ENCODE measurements at regions not wholly inside any gene's neighbourhood (a gene's known extent, or its start where the extent isn't known, plus 50 kb on each side); places are given as distances from the start of the nearest gene placed in this dataset.
"Not testable (repeated sequence)": the region's sequence is repeated elsewhere in the genome, so short reads cannot be mapped to it uniquely, and the experiment has no call there.

GRCh38 chr12:114616081-114616480 lies 67.9 kb downstream of the TBX3 start:
- no peak for DNase-seq
- Mint-ChIP-seq H3K36me3 (no peaks in the 10 kb centered on the region), H3K9me3 (peaks cover 16% of the 10 kb centered on the region), H3K27me3 (no peaks in the 10 kb centered on the region), H3K27ac (no peak overlapping the region), H3K4me3 (no peak overlapping the region), H3K4me1 (no peaks in the 10 kb centered on the region)

- Mint-ChIP-seq H3K4me1 (no peaks in the 10 kb centered on the region), H3K27ac (no peak overlapping the region), H3K9me3 (peaks cover 16% of the 10 kb centered on the region), H3K36me3 (no peaks in the 10 kb centered on the region), H3K27me3 (peaks cover 7% of the 10 kb centered on the region), H3K4me3 (no peak overlapping the region)
- no peak for DNase-seq
Measured at GRCh38 chr12:114614040-114614439, 69.9 kb downstream of the TBX3 start.

GRCh38 chr12:114612062-114612461 lies 71.9 kb downstream of the TBX3 start:
- Mint-ChIP-seq H3K4me3 (no peak overlapping the region), H3K27me3 (peaks cover 15% of the 10 kb centered on the region), H3K9me3 (peaks cover 9% of the 10 kb centered on the region), H3K4me1 (no peaks in the 10 kb centered on the region), H3K36me3 (no peaks in the 10 kb centered on the region), H3K27ac (no peak overlapping the region)
- DNase-seq = no peak

- no peak overlapping the region for H3K4me3 Mint-ChIP-seq
- no peak overlapping the region for H3K27ac Mint-ChIP-seq
- peaks cover 15% of the 10 kb centered on the region for H3K27me3 Mint-ChIP-seq
- H3K36me3 Mint-ChIP-seq = no peaks in the 10 kb centered on the region
- DNase-seq = no peak
- H3K9me3 Mint-ChIP-seq = peaks cover 6% of the 10 kb centered on the region
- no peaks in the 10 kb centered on the region for H3K4me1 Mint-ChIP-seq
Measured at GRCh38 chr12:114611145-114612018, 72.6 kb downstream of the TBX3 start.

- Mint-ChIP-seq H3K4me3 (no peak overlapping the region), H3K36me3 (no peaks in the 10 kb centered on the region), H3K4me1 (no peaks in the 10 kb centered on the region), H3K9me3 (no peaks in the 10 kb centered on the region), H3K27me3 (peaks cover 15% of the 10 kb centered on the region), H3K27ac (no peak overlapping the region)
- DNase-seq = no peak
Measured at GRCh38 chr12:114608509-114608908, 75.5 kb downstream of the TBX3 start.

- H3K27ac Mint-ChIP-seq = no peak overlapping the region
- H3K4me3 Mint-ChIP-seq = no peak overlapping the region
- no peaks in the 10 kb centered on the region for H3K4me1 Mint-ChIP-seq
- no peak for DNase-seq
- H3K36me3 Mint-ChIP-seq = no peaks in the 10 kb centered on the region
- peaks cover 15% of the 10 kb centered on the region for H3K27me3 Mint-ChIP-seq
- H3K9me3 Mint-ChIP-seq = no peaks in the 10 kb centered on the region
Measured at GRCh38 chr12:114605918-114606317, 78.1 kb downstream of the TBX3 start.

GRCh38 chr12:114604606-114605005 lies 79.4 kb downstream of the TBX3 start:
- H3K36me3 Mint-ChIP-seq = no peaks in the 10 kb centered on the region
- H3K4me3 Mint-ChIP-seq = no peak overlapping the region
- peaks cover 11% of the 10 kb centered on the region for H3K27me3 Mint-ChIP-seq
- H3K4me1 Mint-ChIP-seq = no peaks in the 10 kb centered on the region
- no peaks in the 10 kb centered on the region for H3K9me3 Mint-ChIP-seq
- no peak overlapping the region for H3K27ac Mint-ChIP-seq
- DNase-seq = no peak

- H3K27me3 Mint-ChIP-seq, H3K4me3 Mint-ChIP-seq, DNase-seq, H3K4me1 Mint-ChIP-seq, H3K9me3 Mint-ChIP-seq, H3K36me3 Mint-ChIP-seq, H3K27ac Mint-ChIP-seq: not testable (repeated sequence)
Measured at GRCh38 chr12:114600584-114600983, 83.4 kb downstream of the TBX3 start.

- no peak for DNase-seq
- H3K27me3 Mint-ChIP-seq = peaks cover 5% of the 10 kb centered on the region
- no peaks in the 10 kb centered on the region for H3K36me3 Mint-ChIP-seq
- H3K27ac Mint-ChIP-seq = no peak overlapping the region
- no peaks in the 10 kb centered on the region for H3K4me1 Mint-ChIP-seq
- H3K9me3 Mint-ChIP-seq = peaks cover 1% of the 10 kb centered on the region
- H3K4me3 Mint-ChIP-seq = no peak overlapping the region
Measured at GRCh38 chr12:114598111-114598510, 85.9 kb downstream of the TBX3 start.

GRCh38 chr12:114592946-114593345 lies 91.0 kb downstream of the TBX3 start:
- Mint-ChIP-seq H3K4me1 (no peaks in the 10 kb centered on the region), H3K4me3 (no peak overlapping the region), H3K27ac (no peak overlapping the region), H3K36me3 (no peaks in the 10 kb centered on the region), H3K9me3 (peaks cover 3% of the 10 kb centered on the region), H3K27me3 (peaks cover 8% of the 10 kb centered on the region)
- DNase-seq = no peak

- Mint-ChIP-seq H3K36me3 (no peaks in the 10 kb centered on the region), H3K4me3 (no peak overlapping the region), H3K27me3 (peaks cover 3% of the 10 kb centered on the region), H3K9me3 (peaks cover 3% of the 10 kb centered on the region), H3K4me1 (no peaks in the 10 kb centered on the region), H3K27ac (no peak overlapping the region)
- DNase-seq = no peak
Measured at GRCh38 chr12:114588061-114588460, 95.9 kb downstream of the TBX3 start.

GRCh38 chr12:114580306-114580705 lies 103.7 kb downstream of the TBX3 start:
- H3K4me3 Mint-ChIP-seq = no peak overlapping the region
- peaks cover 17% of the 10 kb centered on the region for H3K27me3 Mint-ChIP-seq
- H3K4me1 Mint-ChIP-seq = no peaks in the 10 kb centered on the region
- DNase-seq = no peak
- no peaks in the 10 kb centered on the region for H3K9me3 Mint-ChIP-seq
- no peaks in the 10 kb centered on the region for H3K36me3 Mint-ChIP-seq
- H3K27ac Mint-ChIP-seq = no peak overlapping the region

- no peaks in the 10 kb centered on the region for H3K9me3 Mint-ChIP-seq
- H3K27ac Mint-ChIP-seq = no peak overlapping the region
- H3K36me3 Mint-ChIP-seq = no peaks in the 10 kb centered on the region
- H3K27me3 Mint-ChIP-seq = peaks cover 17% of the 10 kb centered on the region
- no peak for DNase-seq
- H3K4me3 Mint-ChIP-seq = no peak overlapping the region
- no peaks in the 10 kb centered on the region for H3K4me1 Mint-ChIP-seq
Measured at GRCh38 chr12:114579389-114579788, 104.6 kb downstream of the TBX3 start.

- DNase-seq = no peak
- Mint-ChIP-seq H3K27ac (no peak overlapping the region), H3K4me1 (no peaks in the 10 kb centered on the region), H3K36me3 (no peaks in the 10 kb centered on the region), H3K27me3 (peaks cover 3% of the 10 kb centered on the region), H3K9me3 (no peaks in the 10 kb centered on the region), H3K4me3 (no peak overlapping the region)
Measured at GRCh38 chr12:114562654-114563053, 121.3 kb downstream of the TBX3 start.

GRCh38 chr12:114555451-114555850 lies 128.5 kb downstream of the TBX3 start:
- no peak overlapping the region for H3K27ac Mint-ChIP-seq
- H3K36me3 Mint-ChIP-seq = no peaks in the 10 kb centered on the region
- no peaks in the 10 kb centered on the region for H3K4me1 Mint-ChIP-seq
- no peaks in the 10 kb centered on the region for H3K9me3 Mint-ChIP-seq
- DNase-seq = no peak
- peaks cover 4% of the 10 kb centered on the region for H3K27me3 Mint-ChIP-seq
- H3K4me3 Mint-ChIP-seq = no peak overlapping the region

GRCh38 chr12:114547636-114548035 lies 136.3 kb downstream of the TBX3 start:
- Mint-ChIP-seq H3K36me3 (no peaks in the 10 kb centered on the region), H3K4me3 (no peak overlapping the region), H3K27me3 (peaks cover 5% of the 10 kb centered on the region), H3K27ac (no peak overlapping the region), H3K4me1 (no peaks in the 10 kb centered on the region), H3K9me3 (no peaks in the 10 kb centered on the region)
- no peak for DNase-seq

Data from activated naive CD8-positive, alpha-beta T cell treated with anti-CD3 and anti-CD28 coated beads for 36 hours (primary cell).